Nephron (organoid): ENCODE measurements at regions not wholly inside any gene's neighbourhood (a gene's known extent, or its start where the extent isn't known, plus 50 kb on each side); places are given as distances from the start of the nearest gene placed in this dataset.
"Not testable (repeated sequence)": the region's sequence is repeated elsewhere in the genome, so short reads cannot be mapped to it uniquely, and the experiment has no call there.

ENCODE experiments used
- H3K27ac Mint-ChIP-seq, 3 experiments: 2 replicates each; pipeline ENCODE4 v1.8.0; 2020; ENCODE audit warnings: mixed read lengths in 3 of 3, mild to moderate bottlenecking in 2 of 3, moderate library complexity in 1 of 3
- H3K27me3 Mint-ChIP-seq: 2 replicates; pipeline ENCODE4 v1.8.0; 2021; ENCODE audit warnings: low read depth, mild to moderate bottlenecking, moderate library complexity, mixed read lengths
- H3K36me3 Mint-ChIP-seq: 2 replicates; pipeline ENCODE4 v1.8.0; 2020; ENCODE audit warnings: low read depth, mixed read lengths
- H3K4me1 Mint-ChIP-seq: 2 replicates; pipeline ENCODE4 v1.8.0; 2020; ENCODE audit warnings: mixed read lengths
- H3K4me3 Mint-ChIP-seq, 3 experiments: 2 replicates each; pipeline ENCODE4 v1.8.0; 2020; ENCODE audit warnings: mild to moderate bottlenecking in 3 of 3, mixed read lengths in 3 of 3, moderate library complexity in 2 of 3
- H3K9me3 Mint-ChIP-seq: 2 replicates; pipeline ENCODE4 v1.8.0; 2020; ENCODE audit warnings: mixed read lengths
- TF ChIP-seq, protein P1 (sequence below), 3 experiments: fragments of 200-600 bp; sonication (generic); IDR thresholded peaks; one replicate each; pipeline ENCODE4 v1.5.0; 2021; ENCODE audit warnings: antibody characterized with exemption in 3 of 3; ENCODE audit not compliant: unreplicated experiment in 3 of 3

DNA sequence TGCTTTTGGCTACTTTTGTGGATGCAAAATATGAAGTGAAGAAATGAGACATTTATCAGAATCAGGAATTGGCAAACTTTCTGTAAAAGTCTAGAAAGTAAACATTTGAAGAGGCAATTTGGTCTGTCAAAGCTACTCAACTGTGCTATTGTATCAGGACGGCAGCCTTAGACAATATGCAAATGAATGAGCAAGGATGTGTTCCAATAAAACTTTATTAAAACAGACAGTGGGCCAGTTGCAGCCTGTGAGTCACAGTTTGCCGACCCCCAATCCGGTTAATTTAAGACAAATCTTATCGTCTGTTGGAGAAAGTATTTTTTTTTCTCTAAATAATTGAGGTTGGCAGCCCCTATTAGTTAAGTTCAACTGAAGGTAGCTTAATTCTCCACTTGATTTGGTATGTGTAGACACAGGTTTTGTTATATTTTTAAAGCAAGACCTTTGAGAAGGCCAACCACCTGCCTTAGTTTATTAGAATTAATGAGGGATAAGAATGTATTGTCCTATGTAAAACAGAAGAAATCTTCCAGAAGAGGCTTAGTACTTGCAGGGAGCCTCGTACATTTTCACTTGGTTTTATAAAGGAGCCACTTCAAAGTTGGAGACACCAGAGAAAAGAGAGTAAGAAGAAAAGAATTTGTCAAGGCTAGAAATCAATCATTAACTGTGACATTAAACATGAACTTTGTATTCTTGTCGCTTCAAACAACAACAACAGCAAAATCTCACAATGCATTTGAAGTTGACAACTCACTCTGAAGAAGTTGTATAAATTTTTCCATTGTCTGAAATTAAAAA is 81.6 kb upstream of the FAT1 start:
- no peak overlapping the region for H3K4me3 Mint-ChIP-seq
- no peaks in the 10 kb centered on the region for H3K27me3 Mint-ChIP-seq
- H3K9me3 Mint-ChIP-seq: no peaks in the 10 kb centered on the region
- peak overlapping the region; percentile 67 to 94 (median 76) for H3K27ac Mint-ChIP-seq
- peaks cover 22% of the 10 kb centered on the region for H3K4me1 Mint-ChIP-seq
- TF ChIP-seq, protein P1, sequence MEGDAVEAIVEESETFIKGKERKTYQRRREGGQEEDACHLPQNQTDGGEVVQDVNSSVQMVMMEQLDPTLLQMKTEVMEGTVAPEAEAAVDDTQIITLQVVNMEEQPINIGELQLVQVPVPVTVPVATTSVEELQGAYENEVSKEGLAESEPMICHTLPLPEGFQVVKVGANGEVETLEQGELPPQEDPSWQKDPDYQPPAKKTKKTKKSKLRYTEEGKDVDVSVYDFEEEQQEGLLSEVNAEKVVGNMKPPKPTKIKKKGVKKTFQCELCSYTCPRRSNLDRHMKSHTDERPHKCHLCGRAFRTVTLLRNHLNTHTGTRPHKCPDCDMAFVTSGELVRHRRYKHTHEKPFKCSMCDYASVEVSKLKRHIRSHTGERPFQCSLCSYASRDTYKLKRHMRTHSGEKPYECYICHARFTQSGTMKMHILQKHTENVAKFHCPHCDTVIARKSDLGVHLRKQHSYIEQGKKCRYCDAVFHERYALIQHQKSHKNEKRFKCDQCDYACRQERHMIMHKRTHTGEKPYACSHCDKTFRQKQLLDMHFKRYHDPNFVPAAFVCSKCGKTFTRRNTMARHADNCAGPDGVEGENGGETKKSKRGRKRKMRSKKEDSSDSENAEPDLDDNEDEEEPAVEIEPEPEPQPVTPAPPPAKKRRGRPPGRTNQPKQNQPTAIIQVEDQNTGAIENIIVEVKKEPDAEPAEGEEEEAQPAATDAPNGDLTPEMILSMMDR (IDR thresholded peaks at IDR 0.05; ENCODE audit: unreplicated experiment in 3 of 3): no peak
- H3K36me3 Mint-ChIP-seq: no peaks in the 10 kb centered on the region

DNA sequence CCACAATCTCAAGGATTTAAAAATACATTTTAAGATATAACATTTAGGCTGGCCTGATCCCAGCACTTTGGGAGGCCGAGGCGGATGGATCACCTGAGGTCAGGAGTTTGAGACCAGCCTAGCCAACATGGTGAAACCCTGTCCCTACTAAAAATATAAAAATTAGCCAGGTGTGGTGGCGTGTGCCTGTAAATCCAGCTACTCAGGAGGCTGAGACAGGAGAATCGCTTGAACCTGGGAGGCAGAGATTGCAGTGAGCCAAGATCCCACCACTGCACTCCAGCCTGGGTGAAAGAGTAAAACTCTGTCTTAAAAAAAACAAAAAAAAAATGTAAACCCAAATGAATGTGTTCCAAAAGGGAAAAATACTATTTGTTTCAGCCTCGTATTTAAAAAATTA is 82.3 kb upstream of the FAT1 start:
- not testable (repeated sequence) for H3K27me3 Mint-ChIP-seq, H3K9me3 Mint-ChIP-seq, H3K36me3 Mint-ChIP-seq, H3K4me3 Mint-ChIP-seq, H3K27ac Mint-ChIP-seq
- peaks cover 22% of the 10 kb centered on the region for H3K4me1 Mint-ChIP-seq

DNA sequence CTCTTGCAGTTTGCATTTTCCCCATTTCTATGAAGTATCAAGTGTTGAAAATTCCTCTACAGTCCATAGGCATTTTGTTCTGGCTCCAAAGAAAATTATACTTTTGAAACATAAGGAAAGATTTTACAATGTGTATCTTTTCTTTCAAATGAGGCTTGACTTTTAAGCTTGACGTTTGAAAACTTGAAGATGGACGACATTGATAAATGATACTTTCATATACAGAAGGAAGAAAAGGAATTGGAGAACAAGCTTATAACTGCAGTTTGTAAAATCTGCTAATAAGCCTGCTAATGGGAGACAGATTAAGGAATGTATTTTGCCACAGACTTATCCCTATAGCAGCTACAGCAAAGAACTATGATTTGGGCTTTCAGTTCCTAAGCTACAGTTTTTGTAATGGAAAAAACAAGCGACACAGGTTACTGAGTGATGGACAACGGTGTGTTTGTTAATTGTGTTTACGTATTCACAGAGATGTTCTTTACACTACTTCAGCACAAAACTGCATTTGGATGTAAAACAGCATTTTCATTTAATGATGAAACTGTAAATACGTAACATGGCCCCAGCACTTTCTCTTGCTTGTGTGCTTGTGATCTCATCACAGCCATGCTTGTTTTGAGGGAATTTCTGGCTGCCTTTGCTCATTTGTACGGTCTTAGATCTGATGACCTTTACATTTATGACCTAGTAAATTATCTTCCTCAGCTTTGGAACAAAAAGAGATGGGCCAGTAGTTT is 83.2 kb upstream of the FAT1 start:
- TF ChIP-seq, protein P1 (IDR thresholded peaks at IDR 0.05; ENCODE audit: unreplicated experiment in 3 of 3): no peak
- peak overlapping the region in 1 of 3 experiments; percentile 9 for H3K4me3 Mint-ChIP-seq
- no peaks in the 10 kb centered on the region for H3K27me3 Mint-ChIP-seq

DNA sequence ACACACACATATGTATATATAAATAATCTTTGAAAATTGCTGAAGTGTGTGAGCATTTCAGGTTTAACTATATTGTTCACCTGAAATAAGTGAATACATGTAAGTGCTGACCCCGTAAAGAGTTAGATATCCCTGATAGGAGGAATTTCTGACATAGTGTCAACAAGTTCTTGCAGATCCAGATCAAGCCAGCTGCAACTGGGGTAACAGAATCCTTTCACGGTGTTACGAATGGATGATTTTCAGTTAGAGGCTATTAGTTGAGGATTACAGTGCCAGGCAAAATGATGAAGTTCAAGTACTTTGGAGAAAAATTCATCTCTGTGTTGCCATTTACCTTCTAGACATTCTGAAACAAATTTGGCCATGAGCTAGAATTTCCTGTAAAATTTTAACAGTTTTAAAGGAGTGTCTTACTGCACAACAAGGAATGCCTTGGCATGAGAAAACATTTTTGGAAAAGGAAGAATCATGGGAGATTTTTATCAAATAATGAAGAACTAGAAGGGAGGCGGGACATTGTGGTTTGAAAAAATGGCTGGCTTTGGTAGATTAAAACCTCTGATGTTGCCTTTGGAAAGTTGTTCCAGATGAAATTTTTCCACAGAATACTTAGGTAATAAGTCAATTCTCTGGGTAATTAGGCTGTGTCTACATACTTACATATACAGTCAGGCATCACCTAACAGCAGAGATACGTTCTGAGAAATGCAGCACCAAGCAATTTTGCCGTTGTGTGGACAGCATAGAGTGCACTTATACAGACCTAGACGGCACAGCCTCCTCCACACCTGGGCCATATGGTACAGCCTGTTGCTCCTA is 84.4 kb upstream of the FAT1 start:
- H3K4me1 Mint-ChIP-seq: peaks cover 22% of the 10 kb centered on the region
- peaks cover 6% of the 10 kb centered on the region for H3K9me3 Mint-ChIP-seq
- H3K4me3 Mint-ChIP-seq: peak overlapping the region in 1 of 3 experiments; percentile 16
- peak overlapping the region; percentile 62 to 87 (median 82) for H3K27ac Mint-ChIP-seq
- no peaks in the 10 kb centered on the region for H3K36me3 Mint-ChIP-seq
- no peaks in the 10 kb centered on the region for H3K27me3 Mint-ChIP-seq
- TF ChIP-seq, protein P1 (IDR thresholded peaks at IDR 0.05; ENCODE audit: unreplicated experiment in 3 of 3): no peak

More for the DNA sequence above, 83.2 kb upstream of the FAT1 start:
- Mint-ChIP-seq H3K27ac (peak overlapping the region; percentile 82 to 94 (median 87)), H3K4me1 (peaks cover 22% of the 10 kb centered on the region), H3K36me3 (no peaks in the 10 kb centered on the region), H3K9me3 (no peaks in the 10 kb centered on the region)

GRCh38 chr4:186808630-186809018 is 85.0 kb upstream of the FAT1 start:
- Mint-ChIP-seq H3K27me3 (no peaks in the 10 kb centered on the region), H3K36me3 (no peaks in the 10 kb centered on the region), H3K4me3 (no peak overlapping the region), H3K27ac (peak overlapping the region; percentile 62 to 87 (median 82)), H3K9me3 (peaks cover 6% of the 10 kb centered on the region), H3K4me1 (peaks cover 22% of the 10 kb centered on the region)
- TF ChIP-seq, protein P1 (IDR thresholded peaks at IDR 0.05; ENCODE audit: unreplicated experiment in 3 of 3): no peak

- H3K4me3 Mint-ChIP-seq: no peak overlapping the region
- peaks cover 22% of the 10 kb centered on the region for H3K4me1 Mint-ChIP-seq
- TF ChIP-seq, protein P1 (IDR thresholded peaks at IDR 0.05; ENCODE audit: unreplicated experiment in 3 of 3): no peak
- H3K9me3 Mint-ChIP-seq: peaks cover 6% of the 10 kb centered on the region
- H3K27ac Mint-ChIP-seq: no peak overlapping the region
- no peaks in the 10 kb centered on the region for H3K36me3 Mint-ChIP-seq
- H3K27me3 Mint-ChIP-seq: no peaks in the 10 kb centered on the region
Measured at GRCh38 chr4:186809070-186809469, 85.4 kb upstream of the FAT1 start.
